GM18867 (cell line): ENCODE measurements at regions not wholly inside any gene's neighbourhood (a gene's known extent, or its start where the extent isn't known, plus 50 kb on each side); places are given as distances from the start of the nearest gene placed in this dataset.

Experiments used
- ATAC-seq: cut with Tn5 transposase; IDR thresholded peaks from one replicate; pipeline ENCODE4 v1.9.1; 2021; ENCODE audit warnings: mild to moderate bottlenecking, moderate library complexity; ENCODE audit not compliant: unreplicated experiment

DNA sequence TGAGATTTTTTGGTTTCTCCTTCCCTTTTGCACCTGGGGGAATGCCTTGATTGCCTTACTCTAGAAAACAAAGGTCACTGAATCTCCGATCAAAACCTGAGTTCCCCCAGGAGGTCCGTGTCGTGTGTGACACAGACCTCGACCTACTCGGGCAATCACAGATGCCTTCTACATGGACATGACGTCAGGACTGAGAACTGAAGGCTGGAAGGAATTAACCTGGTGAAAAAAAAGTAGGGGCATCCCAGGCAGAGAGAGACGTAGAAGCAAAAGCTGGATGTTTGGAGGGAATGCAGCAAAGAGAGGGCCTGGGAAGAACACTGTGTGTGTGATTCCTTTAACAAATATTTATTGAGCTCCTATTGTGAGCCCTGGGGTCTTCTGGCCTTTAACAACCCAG, 178.0 kb downstream of the PRDM2 start:
- no peak for ATAC-seq

DNA sequence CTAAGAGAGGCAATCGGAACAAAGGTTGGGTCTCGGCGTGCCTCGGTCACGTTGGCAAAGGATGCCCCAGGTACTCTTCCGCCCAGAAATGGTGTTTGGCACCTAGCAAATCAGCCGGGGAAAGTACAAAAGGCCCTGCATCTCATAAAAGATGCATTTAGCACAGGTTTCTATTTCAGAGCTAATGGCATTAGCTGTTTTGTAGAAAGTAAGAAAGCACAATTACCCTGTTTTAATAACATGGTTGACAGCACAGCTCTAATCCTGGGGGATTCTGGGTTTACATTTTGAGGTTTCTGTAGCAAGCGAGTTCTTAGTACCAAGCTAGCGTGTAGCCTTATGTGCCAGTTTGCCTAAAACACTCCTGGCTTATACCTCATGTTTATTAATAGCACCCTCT, 178.5 kb downstream of the PRDM2 start:
- ATAC-seq: no peak

DNA sequence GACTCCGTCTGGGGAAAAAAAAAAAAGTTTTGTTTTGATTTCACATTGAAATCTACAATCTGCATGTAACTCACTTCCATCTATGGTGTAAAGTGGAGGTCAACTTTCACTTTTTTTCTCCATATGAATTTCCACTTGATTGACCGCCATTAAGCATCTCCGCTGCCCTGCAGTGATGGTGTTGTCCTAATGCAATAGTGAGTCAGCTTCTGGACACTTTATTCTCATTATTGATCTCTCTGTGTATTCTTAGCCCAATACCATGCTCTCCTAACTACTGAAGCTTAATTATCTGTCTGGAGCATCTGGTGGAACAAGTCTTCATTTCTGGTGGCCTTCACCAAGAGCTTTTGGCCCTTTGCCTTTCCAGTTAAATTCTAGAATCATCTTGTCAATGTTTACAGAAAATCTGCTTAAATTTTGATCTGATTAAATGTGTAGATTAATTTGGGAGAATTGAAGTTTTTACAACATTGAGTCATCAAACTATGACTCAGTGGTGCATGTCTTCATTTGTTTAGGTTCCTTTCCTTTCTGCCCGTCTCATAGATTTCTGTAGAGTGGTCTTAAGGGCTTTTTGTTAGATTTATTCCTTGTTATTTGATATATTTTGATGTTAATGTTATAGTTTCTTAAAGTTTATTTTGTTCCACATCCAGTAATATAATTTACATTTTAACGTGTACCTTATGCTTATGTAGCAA, 181.5 kb downstream of the PRDM2 start:
- ATAC-seq: no peak

DNA sequence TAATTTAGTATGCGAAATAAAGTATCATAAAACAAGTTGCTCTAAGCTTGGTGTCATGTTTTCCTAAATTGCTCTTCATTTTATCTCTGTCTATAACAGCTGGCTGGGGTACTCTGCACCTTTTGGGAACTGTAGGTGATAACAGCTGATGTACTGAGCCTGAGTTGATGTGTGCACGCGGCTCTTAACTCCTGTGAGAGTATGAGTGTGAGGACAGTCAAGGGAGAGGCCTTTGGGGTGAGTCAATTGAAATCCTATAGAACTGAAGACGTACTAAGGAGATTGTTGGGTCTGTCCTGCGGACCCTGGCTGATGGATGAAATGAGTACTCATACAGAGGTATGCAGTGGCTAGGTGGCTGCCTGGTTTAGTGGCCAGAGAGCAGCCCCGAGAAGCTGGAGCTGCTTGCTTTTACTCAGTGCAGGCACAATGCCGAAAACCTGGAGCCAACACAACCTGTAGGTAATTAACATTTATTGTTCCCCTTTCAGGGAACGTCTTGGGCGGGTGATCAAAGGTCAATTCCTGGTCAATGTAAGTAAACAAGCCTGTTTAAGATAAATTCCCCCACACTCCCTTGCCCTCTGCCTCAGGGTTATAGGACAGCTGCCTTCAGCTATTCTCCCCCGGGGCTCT, 188.5 kb downstream of the PRDM2 start:
- ATAC-seq: no peak

DNA sequence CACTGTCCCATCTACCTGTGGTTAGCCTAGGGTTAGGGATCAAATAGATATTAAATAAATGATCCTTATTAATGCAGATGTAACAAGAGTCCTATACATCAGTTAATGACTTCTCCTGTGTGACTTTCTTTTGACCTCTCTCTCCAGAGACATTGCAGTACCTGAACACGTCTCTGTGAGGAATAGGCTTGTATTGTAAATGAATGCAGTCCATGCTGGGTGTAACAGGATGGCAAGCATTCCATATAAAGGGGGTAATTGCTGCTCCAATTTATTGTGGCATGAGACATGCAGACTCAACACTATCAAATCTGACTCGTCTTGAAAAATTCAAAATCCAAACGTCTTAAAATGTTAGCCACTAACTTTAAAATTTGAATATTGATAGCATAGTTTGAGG, 189.5 kb downstream of the PRDM2 start:
- ATAC-seq: no peak

DNA sequence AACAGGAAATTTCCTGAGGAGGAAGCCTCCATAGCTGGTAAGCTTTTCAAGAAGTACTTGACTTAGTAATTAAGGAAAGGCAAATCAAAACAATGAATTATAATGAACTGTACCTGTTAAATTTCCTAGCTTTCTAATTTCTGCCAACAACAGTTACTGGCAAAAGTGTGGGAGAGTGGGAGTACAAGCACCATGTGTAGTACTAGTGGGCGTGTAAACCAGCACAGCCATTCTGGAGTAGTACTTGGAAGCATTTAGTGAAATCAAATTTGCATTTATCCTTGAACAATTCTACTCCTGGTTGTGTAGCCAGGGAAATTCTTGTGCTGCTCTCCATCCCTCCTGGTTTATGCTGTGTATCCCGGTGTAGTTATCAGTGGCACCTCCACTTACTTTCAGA, 190.8 kb downstream of the PRDM2 start:
- ATAC-seq: no peak

DNA sequence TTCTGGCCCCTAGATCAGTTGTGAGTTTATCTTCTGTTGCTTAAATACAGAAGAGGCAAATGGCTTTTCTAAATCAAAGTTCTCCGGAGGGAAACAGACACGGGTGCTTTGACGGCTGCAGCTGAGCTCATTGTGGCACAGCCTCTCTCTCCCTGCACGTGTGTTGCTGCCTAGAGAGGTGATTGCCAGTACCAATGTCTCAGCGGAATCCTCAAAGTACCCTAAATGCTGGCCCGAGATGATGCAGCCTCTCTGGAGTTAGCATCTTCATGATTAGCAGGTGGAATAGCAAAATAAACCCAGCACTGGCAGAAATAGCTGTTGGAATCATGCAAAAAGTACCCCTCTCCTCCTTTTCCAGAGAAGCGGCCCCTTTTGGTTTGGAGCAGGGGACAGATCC, 192.2 kb downstream of the PRDM2 start:
- no peak for ATAC-seq

DNA sequence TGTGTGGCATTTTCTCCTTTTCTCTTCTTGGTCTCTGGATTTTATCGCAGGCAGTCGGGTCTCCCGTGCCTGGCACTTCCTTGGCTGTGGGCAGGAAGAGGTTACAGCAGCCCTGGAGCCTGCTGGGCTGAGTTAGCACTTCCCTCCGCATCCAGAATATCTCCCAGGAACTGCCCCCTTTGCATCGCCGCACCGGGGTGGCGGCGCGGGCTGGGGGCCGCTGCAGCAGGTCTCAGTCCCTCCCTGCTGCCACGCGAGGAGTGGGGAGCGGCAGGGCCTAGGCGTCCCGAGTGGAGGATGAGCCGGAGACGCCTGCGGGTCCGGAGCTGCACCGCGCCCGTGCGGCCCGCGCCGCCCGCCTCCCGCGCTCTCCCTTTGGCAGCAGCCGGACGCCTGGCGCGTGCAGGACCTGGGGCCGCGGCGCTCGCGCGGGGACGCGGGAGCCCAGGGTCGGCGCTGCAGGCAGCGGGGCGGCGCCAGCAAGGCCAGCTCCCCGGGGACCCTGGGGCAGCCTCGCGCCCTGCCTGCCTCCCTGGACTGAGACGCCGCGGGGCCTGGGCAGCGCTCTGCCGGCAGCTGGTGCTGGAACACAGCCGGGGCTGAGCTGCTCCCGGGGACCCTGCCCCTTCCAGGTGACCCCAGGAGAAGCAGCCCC, 192.8 kb downstream of the PRDM2 start:
- ATAC-seq: no peak

DNA sequence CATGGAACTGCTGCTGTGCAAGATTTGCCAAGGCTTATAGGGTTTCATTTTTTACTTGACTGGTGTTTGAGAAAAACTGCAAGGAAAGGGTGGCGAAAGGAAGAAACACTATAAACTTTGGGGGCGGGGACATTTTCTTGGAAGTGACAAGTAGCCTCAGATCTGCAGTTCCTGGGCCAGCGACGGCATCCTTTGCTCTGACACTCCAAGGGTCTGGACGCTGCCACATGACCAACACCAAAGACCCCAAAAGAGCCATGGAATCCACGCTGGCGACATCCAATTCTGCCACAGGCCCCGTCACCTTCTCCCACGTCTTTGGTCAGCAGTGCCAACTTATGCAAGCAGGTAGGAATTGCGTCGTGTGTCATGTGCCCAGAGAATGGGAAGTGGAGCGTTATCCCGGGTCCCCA, 193.4 kb downstream of the PRDM2 start:
- no peak for ATAC-seq

DNA sequence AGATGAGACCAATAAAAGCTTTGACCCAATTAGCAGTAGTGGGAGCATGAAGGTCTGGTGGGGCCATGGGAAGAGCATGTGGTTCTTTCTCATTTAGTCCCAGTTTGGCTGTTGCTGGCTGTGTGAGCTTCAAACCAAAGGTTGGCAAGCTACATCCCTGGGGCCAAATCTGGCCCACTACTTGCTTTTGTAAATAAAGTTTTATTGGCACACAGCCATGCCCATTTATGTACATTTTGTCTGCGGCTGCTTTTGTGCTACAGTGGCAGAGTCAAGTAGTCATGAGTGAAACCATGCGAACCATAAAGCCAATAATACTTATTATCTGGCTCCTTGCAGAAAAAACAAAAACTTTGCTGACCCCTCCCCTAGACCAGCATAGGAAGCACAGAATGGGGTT, 196.9 kb downstream of the PRDM2 start:
- ATAC-seq: no peak

DNA sequence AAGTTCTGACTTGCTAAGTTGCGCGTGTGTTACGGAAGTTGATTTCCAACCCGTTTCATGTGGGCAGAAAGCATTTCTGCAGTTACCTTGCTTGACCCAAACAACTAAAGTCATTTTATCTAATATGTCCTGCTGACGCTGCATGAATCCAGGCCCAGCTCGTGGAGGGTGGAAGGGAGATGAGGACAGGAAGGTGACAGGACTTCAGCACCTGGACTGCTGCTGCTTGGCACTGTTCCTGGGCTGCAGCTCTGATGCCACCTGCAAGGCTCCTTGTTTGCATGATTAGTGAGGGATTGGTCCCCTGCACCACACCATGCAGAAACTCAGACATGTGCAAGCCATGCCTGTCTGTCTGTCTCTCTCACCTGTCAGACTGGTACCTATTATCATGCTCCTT, 198.4 kb downstream of the PRDM2 start:
- no peak for ATAC-seq

DNA sequence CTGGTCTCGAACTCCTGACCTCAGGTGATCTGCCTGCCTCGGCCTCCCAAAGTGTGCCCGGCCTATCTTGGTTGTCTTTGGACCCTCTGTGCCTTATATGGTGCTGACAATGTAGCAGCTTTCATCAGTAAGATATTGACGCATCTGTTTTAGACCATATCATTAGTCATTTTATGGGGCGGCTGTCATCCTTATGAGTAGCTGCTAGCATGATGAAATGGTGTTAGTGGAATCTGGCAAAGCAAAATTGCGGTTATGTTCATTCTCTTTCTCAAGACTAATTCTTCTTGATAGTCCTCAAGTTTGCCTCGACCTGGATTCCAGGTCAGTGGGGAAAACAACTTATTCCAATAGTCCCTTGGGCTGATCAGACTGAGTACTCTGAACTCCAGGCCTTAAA, 199.9 kb downstream of the PRDM2 start:
- ATAC-seq: no peak

DNA sequence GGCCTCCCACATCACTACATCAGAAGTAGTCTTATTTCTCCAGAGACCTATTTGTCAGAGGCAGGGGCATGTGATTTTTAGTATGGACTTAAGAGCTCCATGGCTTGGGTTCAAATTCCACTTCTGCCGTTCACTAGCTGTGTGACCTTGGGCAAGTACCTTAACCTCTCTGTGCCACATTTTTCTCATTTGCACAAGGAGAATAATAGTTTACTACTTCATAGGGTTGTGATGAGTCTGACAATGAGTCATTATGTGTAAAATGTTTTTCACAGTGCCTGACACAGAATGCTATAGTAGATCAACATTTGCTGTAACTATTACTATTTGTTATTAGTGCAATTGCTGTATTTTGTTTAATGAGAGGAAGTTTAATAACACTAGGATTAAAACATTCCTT, 200.6 kb downstream of the PRDM2 start:
- ATAC-seq: no peak

DNA sequence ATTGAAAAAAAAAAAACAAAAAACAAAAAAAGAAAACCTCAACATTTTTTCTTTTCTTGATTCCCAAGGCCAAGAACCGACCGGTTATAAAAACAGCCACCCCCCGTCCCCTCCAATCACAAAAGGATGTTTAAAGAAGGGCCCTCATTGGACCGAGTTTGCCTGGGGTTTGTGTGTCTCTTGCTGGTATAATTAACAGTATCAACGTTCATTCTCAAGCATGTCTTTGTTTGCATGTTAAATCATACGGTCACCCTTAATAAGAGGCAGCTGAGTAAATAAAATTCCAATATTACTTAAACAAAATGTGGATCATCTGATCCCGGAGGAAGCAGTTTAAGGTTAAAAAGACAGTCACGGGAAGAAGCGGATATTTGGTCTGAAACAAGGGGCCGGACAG, 201.1 kb downstream of the PRDM2 start:
- ATAC-seq: no peak

DNA sequence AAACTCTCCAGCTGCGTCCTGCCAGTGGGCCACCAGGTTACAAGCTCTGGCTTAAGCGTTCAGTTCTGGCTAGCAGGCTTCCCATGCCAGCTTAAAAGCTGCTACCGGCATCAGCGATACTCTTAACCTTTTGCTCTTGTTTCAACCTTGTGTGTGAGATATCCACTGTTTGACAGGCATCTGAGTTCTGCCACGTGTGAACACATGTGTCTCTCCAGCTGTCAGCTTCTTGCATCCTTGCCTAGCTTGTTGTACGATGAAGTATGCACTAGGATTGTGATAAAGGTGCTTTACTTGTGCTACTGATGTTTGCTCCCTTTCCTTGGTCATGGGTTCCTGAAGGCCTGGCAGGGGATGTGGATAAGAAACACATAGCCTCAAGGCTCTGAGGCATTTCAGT, 201.6 kb downstream of the PRDM2 start:
- ATAC-seq: no peak

DNA sequence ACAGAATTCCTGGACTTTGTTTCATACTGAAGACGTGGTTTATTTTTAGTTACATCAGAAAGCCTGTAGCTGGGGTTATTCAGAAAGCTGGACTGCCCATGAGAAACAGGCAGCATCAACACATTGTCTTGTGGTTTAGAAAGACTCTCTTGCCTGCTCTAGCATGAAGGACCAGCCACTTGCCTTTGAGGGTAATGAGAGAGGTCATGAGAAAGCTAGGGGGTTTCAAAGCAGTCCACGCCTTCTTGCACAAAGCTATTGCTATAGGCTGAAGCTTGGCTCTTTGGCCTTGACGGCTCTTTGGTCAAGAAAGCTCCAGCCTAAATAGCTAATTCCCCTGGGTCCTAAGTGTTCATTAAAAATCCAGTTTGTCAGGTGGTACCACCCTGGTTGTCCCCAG, 208.1 kb downstream of the PRDM2 start:
- ATAC-seq: peak; percentile 82

DNA sequence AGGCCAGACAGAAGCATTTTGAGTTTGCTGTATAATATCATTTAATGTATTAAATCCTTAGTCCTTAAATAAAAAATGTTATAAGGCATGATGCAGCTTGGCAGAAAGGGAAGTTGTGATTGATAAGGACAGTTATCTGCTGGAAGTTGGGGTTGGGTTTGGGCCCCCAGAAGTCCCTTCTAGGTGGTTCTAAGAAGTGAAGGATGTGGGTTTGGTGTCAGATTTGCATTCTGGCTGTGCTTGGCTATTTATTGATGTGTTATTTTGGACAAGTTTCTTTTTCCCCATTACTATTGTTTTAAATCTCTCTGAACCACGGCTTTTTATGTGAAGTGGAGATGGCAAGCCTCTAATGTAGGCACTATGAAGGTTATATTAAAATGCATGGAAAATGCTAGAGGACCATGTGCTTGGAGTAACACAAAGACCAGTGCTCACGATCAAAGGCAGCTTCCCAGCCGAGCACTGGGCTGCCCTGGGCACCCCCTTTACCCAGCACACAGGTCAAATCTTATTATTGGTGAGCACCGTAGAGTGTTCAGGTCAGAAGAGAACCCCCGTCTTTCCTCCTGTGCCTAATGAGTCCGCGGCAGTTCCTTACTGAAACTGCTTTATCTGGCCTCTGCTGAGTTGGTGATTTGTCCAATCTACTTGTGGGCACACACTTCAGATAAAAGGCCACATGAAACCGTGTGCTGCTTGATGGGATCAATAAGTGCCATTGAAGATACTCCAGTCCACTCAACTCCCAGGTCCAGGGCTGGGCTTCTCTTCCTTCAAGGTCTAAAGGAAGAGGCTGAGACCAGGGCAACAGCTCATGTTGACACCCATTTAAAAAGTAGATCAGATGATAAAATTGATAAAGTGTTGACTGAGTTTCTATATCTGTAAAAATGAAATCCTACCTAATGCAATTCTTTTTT, 212.0 kb downstream of the PRDM2 start:
- peak; percentile 43 for ATAC-seq

DNA sequence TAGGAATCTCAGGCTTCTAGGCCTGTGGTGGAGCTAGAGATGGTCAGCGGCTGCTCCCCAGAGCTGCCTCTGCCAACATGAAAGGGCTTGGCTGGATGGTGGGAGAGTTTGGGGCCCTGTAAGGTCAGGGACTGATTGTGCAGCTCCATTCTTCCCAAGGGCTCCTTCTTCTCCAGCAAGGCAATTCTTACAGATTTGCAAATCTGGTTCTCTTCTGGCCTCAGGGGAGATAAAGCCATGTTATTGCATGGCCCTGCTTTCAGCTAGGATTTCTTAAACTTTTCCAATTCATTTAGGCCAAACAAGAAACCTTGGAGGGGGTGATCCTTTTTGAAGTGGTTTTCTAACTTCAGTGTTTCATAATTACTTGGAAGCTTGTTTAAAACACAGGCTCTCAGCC, 213.4 kb downstream of the PRDM2 start:
- ATAC-seq: no peak

DNA sequence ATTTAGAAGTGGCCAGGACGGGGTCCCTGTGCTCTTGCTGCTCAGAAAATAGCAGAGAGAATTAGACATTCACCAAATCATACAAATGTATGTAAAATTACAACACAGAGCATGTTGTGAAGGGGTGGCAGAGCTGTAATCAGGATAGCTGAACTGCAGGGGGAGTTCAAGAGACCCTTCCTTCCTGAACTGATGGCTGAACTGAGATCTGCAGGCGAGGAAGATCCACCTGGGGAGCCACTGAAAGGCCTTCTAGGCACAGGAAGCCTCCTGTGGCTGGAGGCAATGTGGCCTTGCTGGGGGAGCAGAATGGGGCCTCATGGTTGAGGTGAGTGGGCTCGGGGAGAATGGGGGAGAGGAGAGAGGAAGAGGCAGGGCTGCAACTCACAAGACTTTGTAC, 216.5 kb downstream of the PRDM2 start:
- no peak for ATAC-seq

DNA sequence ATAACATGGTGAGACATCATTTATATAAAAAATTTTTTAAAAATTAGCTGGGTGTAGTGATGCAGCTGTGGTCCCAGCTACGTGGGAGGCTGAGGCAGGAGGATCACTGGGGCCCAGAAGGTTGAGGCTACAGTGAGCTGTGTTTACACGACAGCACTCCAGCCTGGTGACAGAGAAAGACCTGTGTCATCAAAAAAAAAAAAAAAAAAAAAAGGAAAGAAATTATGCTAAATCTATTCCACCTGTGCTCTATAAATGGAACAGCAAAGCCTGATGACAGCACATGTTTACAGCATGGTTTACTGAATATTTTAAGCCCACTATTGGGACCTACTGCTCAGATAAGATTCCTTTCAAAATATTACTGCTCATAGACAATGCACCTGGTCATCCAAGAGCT, 217.6 kb downstream of the PRDM2 start:
- ATAC-seq: no peak

DNA sequence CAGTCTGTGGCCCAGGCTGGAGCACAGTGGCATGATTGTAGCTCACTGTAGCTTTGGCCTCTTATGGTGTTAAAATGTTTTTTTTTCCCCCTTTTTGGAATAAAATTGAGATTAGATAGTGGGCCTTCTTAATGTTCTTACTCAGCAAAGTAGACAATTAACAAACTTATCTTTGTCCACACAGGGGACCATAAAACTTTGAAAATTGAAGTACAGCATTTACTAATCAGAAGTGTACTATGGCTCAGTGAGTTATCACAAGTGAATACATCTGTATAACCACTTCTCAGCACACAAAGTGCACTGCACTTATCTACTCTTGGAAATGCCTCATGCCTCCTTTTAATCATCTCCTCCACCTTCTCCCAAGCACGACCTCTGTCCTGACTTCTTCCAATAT, 218.9 kb downstream of the PRDM2 start:
- ATAC-seq: no peak
